Coronary artery (tissue), 2 donors: ENCODE measurements at regions not wholly inside any gene's neighbourhood (a gene's known extent, or its start where the extent isn't known, plus 50 kb on each side); places are given as distances from the start of the nearest gene placed in this dataset.

Source experiments
- DNase-seq: peaks from one replicate; pipeline ENCODE4 v3.0.0-alpha.2; 2017; ENCODE audit warnings: low spot score
- H3K27ac ChIP-seq, 2 donors: fragments of 200-600 bp; sonication (generic); one replicate each; pipeline ENCODE4 v1.5.1; 2016 to 2019
- H3K4me3 ChIP-seq: fragments of 200-600 bp; sonication (generic); 2 replicates; pipeline ENCODE4 v1.5.1; 2016; ENCODE audit warnings: mild to moderate bottlenecking, moderate library complexity
- CTCF ChIP-seq: fragments of 200-600 bp; sonication (generic); IDR thresholded peaks from one replicate; pipeline ENCODE4 v1.5.1; 2019; ENCODE audit warnings: antibody characterized with exemption

GRCh38 chr15:62588938-62589670 is 424.0 kb upstream of the C2CD4B start:
- H3K27ac ChIP-seq = peak overlapping the region in 1 of 2 donors; percentile 12
- TF ChIP-seq CTCF = no peak
- no peak overlapping the region for H3K4me3 ChIP-seq
- DNase-seq = no peak

GRCh38 chr15:62591842-62592838 is 427.1 kb upstream of the C2CD4B start:
- Histone ChIP-seq H3K4me3 (peak overlapping the region; percentile 19), H3K27ac (peak overlapping the region; percentile 44 to 71)
- TF ChIP-seq CTCF = no peak
- DNase-seq = no peak

DNA sequence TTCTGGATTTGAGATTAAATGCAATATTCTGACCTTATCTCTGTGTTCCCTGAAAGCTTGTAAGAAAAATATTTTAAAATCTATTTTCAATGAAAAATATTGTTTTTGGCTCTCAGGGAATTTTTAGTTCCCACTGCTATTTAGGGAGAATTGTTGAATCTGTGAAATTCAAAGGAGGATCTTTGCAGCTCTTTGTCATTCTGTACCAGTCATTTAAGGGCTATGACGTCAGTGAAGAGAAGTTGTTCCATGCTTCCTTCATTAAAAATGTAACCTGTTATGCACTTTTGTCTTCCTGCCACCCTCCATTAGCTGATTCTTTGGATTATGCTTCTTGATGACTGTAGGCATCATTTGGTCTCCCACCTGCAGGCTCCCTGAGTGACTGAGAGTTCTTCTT is 427.8 kb upstream of the C2CD4B start:
- H3K4me3 ChIP-seq = peak overlapping the region; percentile 19
- H3K27ac ChIP-seq = no peak overlapping the region
- no peak for TF ChIP-seq CTCF
- no peak for DNase-seq

DNA sequence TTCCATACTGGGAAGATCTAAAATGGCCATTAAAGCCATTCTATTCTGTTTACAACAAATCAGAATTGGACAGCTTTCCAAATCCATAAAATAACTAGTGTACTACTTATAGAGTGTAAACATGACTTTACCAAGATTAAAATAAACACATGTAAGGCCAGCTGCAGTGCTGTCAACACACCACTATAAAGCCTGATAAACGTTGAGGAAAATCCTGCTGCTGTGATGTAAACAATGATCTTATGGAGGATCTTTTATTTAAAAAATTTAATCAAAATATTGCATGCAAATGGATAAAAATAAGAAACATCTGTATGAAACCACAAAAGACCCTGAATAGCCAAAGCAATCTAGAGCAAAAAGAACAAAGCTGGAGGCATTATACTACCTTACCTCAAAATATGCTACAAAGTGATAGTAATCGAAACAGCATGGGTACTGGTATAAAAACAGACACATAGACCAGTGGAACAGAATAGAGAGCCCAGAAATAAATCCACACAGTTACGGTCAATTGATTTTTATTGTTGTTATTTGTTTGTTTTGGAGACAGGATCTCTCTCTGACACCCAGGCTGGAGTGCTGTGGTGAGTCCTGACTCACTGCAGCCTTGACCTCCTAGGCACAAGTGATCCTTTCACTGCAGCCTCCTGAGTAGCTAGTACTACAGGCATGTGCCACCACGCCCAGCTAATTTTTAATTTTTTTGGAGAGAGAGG is 428.8 kb upstream of the C2CD4B start:
- no peak for DNase-seq
- Histone ChIP-seq H3K4me3 (no peak overlapping the region), H3K27ac (no peak overlapping the region)
- no peak for TF ChIP-seq CTCF

DNA sequence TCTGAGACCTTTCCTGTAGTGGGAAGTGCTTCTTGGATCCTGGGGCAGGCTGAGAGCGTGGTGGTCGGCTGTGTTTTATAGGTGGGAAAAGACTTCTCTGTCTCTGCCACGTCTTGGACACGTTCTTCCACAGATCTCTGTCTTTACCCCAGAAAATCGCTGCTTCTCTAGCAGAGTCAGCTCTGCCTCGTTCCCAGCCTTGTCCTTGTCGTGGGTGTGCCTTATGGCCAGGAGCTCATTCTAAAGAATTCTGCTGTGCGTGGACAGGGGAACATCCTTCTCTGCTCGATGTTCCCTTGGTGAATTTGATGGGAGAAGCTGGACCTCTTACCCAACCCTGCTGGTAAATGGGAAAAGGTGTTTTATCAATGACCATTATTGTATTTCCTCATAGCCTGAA is 433.1 kb upstream of the C2CD4B start:
- no peak for TF ChIP-seq CTCF
- no peak for DNase-seq
- Histone ChIP-seq H3K27ac (no peak overlapping the region), H3K4me3 (no peak overlapping the region)

DNA sequence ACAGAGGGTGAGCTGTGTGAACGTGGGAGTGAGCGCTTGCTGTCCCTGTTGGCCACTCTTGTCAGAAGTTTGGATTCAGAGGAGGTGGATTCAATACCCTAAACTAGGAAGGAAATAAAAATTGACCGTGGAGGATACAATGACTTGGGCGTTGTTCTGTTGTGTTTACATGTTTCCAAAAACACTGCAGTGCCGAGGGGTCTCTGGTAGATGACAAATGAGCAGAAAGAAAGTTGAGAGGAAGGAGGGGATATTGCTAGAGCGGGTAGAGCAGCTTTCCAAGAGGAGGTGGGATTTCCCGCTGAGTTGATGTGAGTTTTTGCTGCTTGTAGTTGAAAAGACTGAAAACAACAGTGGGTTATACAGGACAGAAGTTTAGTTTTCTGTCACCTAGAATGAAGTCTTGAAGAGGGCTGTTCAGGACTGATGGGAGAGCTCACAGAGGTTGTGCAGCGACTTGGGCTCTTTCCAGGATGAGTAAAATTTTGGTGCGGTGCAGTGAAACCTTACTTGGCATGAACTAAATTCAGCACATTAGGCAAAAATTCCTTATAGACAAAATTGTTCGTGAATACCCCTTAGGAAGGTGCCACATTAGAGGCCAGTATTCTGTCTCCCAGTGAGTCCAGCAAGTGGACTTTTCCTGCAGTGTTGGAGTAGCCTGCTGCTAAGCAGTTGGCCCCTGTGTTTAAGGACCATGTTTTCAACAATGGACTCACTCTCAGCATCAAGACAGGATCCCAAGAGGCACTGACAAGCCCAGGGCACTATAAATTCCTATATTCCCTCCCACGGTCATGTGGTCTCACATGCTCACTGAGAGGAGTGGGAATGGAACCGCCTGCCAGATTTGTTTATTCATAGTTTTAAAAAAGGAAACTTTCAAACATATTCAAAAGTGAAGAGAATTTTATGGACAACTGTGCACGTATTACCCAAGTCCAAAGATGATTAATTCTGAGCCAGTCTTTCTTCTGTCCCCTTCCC is 435.0 kb upstream of the C2CD4B start:
- no peak overlapping the region for H3K27ac ChIP-seq
- TF ChIP-seq CTCF = no peak
- no peak overlapping the region for H3K4me3 ChIP-seq
- DNase-seq = no peak
